ENCODE measurements at regions not wholly inside any gene's neighbourhood (a gene's known extent, or its start where the extent isn't known, plus 50 kb on each side); places are given as distances from the start of the nearest gene placed in this dataset.

GRCh38 chr10:29033311-29033940 lies 255.4 kb upstream of the LYZL1 start:
- TF ChIP-seq YBX1 (IDR thresholded peaks at IDR 0.05), result no peak
- no peak for TF ChIP-seq CEBPZ (IDR thresholded peaks at IDR 0.05; ENCODE audit: low read depth, low read length)
- TF ChIP-seq RUNX3 (IDR thresholded peaks at IDR 0.05; ENCODE audit: low read length), result peak; percentile 60
- Histone ChIP-seq H2AFZ (ENCODE audit: control insufficient read depth, low read depth, low read length) (no peak overlapping the region), H4K20me1 (ENCODE audit: control insufficient read depth, insufficient read depth) (no peaks in the 10 kb centered on the region), H3K4me2 (ENCODE audit: control insufficient read depth, insufficient read depth) (peak overlapping the region; percentile 38), H3K27me3 (replicated peaks in 1 of 2; ENCODE audit: control insufficient read depth in 2 of 2, insufficient read depth in 2 of 2, low read length in 1 of 2) (no peaks in the 10 kb centered on the region), H3K9ac (ENCODE audit: control insufficient read depth, insufficient read depth, low read length) (no peak overlapping the region), H3K36me3 (ENCODE audit: control insufficient read depth in 2 of 2, insufficient read depth in 2 of 2, low read length in 1 of 2) (no peaks in the 10 kb centered on the region), H3K4me3 (no peak overlapping the region), H3K9me3 (replicated peaks; ENCODE audit: control insufficient read depth, insufficient read depth, low read length) (no peaks in the 10 kb centered on the region), H3K79me2 (ENCODE audit: control insufficient read depth, insufficient read depth, low read length) (no peaks in the 10 kb centered on the region), H3K27ac (ENCODE audit: control insufficient read depth, insufficient read depth) (no peak overlapping the region), H3K4me1 (ENCODE audit: control insufficient read depth, insufficient read depth, low read length) (peaks cover 3% of the 10 kb centered on the region; the same call in 1 of the 2 replicates)
- ChIA-PET CTCF (no interaction called here), POLR2A (no interaction called here), SMC1A (ENCODE audit: uncharacterized antibody, unreplicated experiment) (no interaction called here), RAD21 (ENCODE audit: unreplicated experiment) (no interaction called here)
- in situ Hi-C loops (cut with MboI) (no loop called here), intact Hi-C loops (cut with micrococcal nuclease; ENCODE audit: unreplicated experiment) (no loop called here)
- 20% methylated on average over 6 of the region's 6 CpGs for WGBS (ENCODE audit: insufficient coverage, insufficient replicate concordance, low lambda C conversion rate, missing lambda C conversion rate)
- no TSS peak for BruUV-seq (replicated peaks)
- no peak for DNase-seq (ENCODE audit: low read depth, low spot score)
- ATAC-seq, result no peak
- FAIRE-seq, result no peak

- intact Hi-C loops (cut with micrococcal nuclease; ENCODE audit: unreplicated experiment), result no loop called here
- H3K79me2 ChIP-seq (ENCODE audit: control insufficient read depth, insufficient read depth, low read length), result no peaks in the 10 kb centered on the region
- no peaks in the 10 kb centered on the region for H3K36me3 ChIP-seq (ENCODE audit: control insufficient read depth in 2 of 2, insufficient read depth in 2 of 2, low read length in 1 of 2)
- SMC1A ChIA-PET (ENCODE audit: uncharacterized antibody, unreplicated experiment), result no interaction called here
- no peaks in the 10 kb centered on the region for H3K9me3 ChIP-seq (replicated peaks; ENCODE audit: control insufficient read depth, insufficient read depth, low read length)
- no peak overlapping the region for H2AFZ ChIP-seq (ENCODE audit: control insufficient read depth, low read depth, low read length)
- in situ Hi-C loops (cut with MboI), result no loop called here
- RAD21 ChIA-PET (ENCODE audit: unreplicated experiment), result no interaction called here
- no peak for FAIRE-seq
- POLR2A ChIA-PET, result no interaction called here
- H4K20me1 ChIP-seq (ENCODE audit: control insufficient read depth, insufficient read depth), result no peaks in the 10 kb centered on the region
- no peak overlapping the region for H3K27ac ChIP-seq (ENCODE audit: control insufficient read depth, insufficient read depth)
- no peak for DNase-seq (ENCODE audit: low read depth, low spot score)
- H3K4me1 ChIP-seq (ENCODE audit: control insufficient read depth, insufficient read depth, low read length), result peaks cover 3% of the 10 kb centered on the region; the same call in 1 of the 2 replicates
- CTCF ChIA-PET, result no interaction called here
- no TSS peak for BruUV-seq (replicated peaks)
- H3K27me3 ChIP-seq (replicated peaks in 1 of 2; ENCODE audit: control insufficient read depth in 2 of 2, insufficient read depth in 2 of 2, low read length in 1 of 2), result no peaks in the 10 kb centered on the region
- H3K4me3 ChIP-seq, result no peak overlapping the region
- WGBS (ENCODE audit: insufficient coverage, insufficient replicate concordance, low lambda C conversion rate, missing lambda C conversion rate), result 39% methylated on average over 5 of the region's 5 CpGs
- no peak for ATAC-seq
- no peak overlapping the region for H3K4me2 ChIP-seq (ENCODE audit: control insufficient read depth, insufficient read depth)
- no peak overlapping the region for H3K9ac ChIP-seq (ENCODE audit: control insufficient read depth, insufficient read depth, low read length)
- TF ChIP-seq, protein P1, sequence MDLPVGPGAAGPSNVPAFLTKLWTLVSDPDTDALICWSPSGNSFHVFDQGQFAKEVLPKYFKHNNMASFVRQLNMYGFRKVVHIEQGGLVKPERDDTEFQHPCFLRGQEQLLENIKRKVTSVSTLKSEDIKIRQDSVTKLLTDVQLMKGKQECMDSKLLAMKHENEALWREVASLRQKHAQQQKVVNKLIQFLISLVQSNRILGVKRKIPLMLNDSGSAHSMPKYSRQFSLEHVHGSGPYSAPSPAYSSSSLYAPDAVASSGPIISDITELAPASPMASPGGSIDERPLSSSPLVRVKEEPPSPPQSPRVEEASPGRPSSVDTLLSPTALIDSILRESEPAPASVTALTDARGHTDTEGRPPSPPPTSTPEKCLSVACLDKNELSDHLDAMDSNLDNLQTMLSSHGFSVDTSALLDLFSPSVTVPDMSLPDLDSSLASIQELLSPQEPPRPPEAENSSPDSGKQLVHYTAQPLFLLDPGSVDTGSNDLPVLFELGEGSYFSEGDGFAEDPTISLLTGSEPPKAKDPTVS (IDR thresholded peaks at IDR 0.05; ENCODE audit: low read depth, low read length), result no peak
- no peak for TF ChIP-seq NFYB (IDR thresholded peaks at IDR 0.05; ENCODE audit: insufficient read depth, low read depth, low read length)
- TF ChIP-seq SP1 (IDR thresholded peaks at IDR 0.05; ENCODE audit: low read depth, low read length), result no peak
- no peak for TF ChIP-seq MYC (IDR thresholded peaks at IDR 0.05; ENCODE audit: insufficient read depth, insufficient read length, insufficient replicate concordance, low read length, severe bottlenecking)
- no peak for TF ChIP-seq WRNIP1 (IDR thresholded peaks at IDR 0.05; ENCODE audit: borderline replicate concordance, low read depth, low read length)
- no peak for TF ChIP-seq NR2C1 (IDR thresholded peaks at IDR 0.05)
- no peak for TF ChIP-seq KAT2A (conservative IDR thresholded peaks at IDR 0.05; ENCODE audit: control insufficient read depth, low read depth, low read length)
- TF ChIP-seq SMC3 (IDR thresholded peaks at IDR 0.05; ENCODE audit: borderline replicate concordance, low read length), result no peak
- TF ChIP-seq GATAD2B (conservative IDR thresholded peaks at IDR 0.05; ENCODE audit: low read depth), result no peak
- no peak for TF ChIP-seq CREB1 (IDR thresholded peaks at IDR 0.05; ENCODE audit: low read depth)
- TF ChIP-seq ZNF622 (IDR thresholded peaks at IDR 0.05), result no peak
- TF ChIP-seq EED (IDR thresholded peaks at IDR 0.05; ENCODE audit: low read depth), result no peak
Measured at GRCh38 chr10:29034592-29034991, 254.3 kb upstream of the LYZL1 start.

Data from GM12878 (cell line).